ENCODE measurements at regions not wholly inside any gene's neighbourhood (a gene's known extent, or its start where the extent isn't known, plus 50 kb on each side); places are given as distances from the start of the nearest gene placed in this dataset.

GRCh38 chr6:84517741-84518530 lies 246.5 kb downstream of the TBX18 start:
- TF ChIP-seq CTCF (IDR thresholded peaks at IDR 0.05) = no peak
- no peak for TF ChIP-seq CHD2 (IDR thresholded peaks at IDR 0.05; ENCODE audit: low read length, partially characterized antibody)
- no peak for TF ChIP-seq SIN3A (IDR thresholded peaks at IDR 0.05; ENCODE audit: borderline replicate concordance, low read depth, low read length)
- TF ChIP-seq SMC3 (IDR thresholded peaks at IDR 0.05; ENCODE audit: low read depth, low read length) = no peak
- no peak for TF ChIP-seq RCOR1 (IDR thresholded peaks at IDR 0.05; ENCODE audit: low read length)
- TF ChIP-seq TAF1 (IDR thresholded peaks at IDR 0.05; ENCODE audit: borderline replicate concordance, low read depth, low read length) = no peak
